WERI-Rb-1 (cell line): ENCODE measurements at regions not wholly inside any gene's neighbourhood (a gene's known extent, or its start where the extent isn't known, plus 50 kb on each side); places are given as distances from the start of the nearest gene placed in this dataset.

Source experiments
- DNase-seq: peaks from one replicate; pipeline ENCODE4 v3.0.0-alpha.2; 2020
- H3K27ac ChIP-seq: fragments of 250-450 bp; sonication (Bioruptor Pico); 2 replicates; pipeline ENCODE4 v1.5.1; 2020; ENCODE audit warnings: mild to moderate bottlenecking, moderate library complexity
- H3K27me3 ChIP-seq: fragments of 250-450 bp; sonication (Bioruptor Pico); 2 replicates; pipeline ENCODE4 v1.5.1; 2021; ENCODE audit warnings: mild to moderate bottlenecking, low read depth, moderate library complexity; ENCODE audit not compliant: insufficient read depth, severe bottlenecking
- H3K36me3 ChIP-seq: fragments of 250-450 bp; sonication (Bioruptor Pico); 2 replicates; pipeline ENCODE4 v1.5.1; 2020; ENCODE audit warnings: mild to moderate bottlenecking, moderate library complexity
- H3K4me3 ChIP-seq: 2 replicates; pipeline ENCODE4 v1.5.1; 2011; ENCODE audit warnings: low read depth, mild to moderate bottlenecking, control low read depth, low read length
- H3K9me3 ChIP-seq: fragments of 250-450 bp; sonication (Bioruptor Pico); 2 replicates; pipeline ENCODE4 v1.5.1; 2021; ENCODE audit warnings: mild to moderate bottlenecking, moderate library complexity; ENCODE audit not compliant: severe bottlenecking
- TF ChIP-seq, protein P1 (sequence below): IDR thresholded peaks from 2 replicates; pipeline ENCODE4 v1.5.1; 2011; ENCODE audit warnings: low read depth, mild to moderate bottlenecking, control low read depth, inconsistent platforms, low read length

DNA sequence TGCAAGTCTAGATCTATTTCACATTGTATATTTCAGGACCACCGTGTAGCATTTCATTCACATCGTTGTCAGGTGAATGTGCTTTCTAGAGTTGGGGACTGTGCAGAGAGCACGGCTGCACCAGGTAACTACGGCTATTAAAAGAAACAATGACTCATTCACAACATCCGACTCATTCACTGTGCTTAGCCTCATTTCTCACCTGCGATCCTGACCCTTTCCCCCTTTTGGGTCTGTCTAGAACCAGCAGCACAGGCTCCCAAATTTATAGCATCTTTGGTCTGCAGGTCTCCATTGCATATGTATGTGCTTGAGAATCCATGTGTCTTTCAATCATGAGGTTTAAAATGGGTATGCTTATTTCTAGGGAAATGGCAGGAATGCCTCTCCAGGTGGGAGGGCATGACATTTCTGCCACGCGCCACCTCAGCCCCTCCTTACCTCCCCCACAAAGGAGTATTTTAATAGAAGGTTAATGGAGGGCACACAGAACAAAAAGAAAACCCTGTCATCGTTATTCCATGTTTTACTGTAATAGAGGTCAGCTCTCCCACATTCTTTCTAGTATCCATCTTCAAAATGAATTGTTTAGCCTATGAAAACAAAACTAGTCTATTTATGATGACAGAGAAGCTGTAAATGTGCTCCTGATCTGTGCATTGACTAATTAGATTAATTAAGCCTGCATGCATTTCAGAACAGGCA, 246.7 kb upstream of the EPHA4 start:
- TF ChIP-seq, protein P1, sequence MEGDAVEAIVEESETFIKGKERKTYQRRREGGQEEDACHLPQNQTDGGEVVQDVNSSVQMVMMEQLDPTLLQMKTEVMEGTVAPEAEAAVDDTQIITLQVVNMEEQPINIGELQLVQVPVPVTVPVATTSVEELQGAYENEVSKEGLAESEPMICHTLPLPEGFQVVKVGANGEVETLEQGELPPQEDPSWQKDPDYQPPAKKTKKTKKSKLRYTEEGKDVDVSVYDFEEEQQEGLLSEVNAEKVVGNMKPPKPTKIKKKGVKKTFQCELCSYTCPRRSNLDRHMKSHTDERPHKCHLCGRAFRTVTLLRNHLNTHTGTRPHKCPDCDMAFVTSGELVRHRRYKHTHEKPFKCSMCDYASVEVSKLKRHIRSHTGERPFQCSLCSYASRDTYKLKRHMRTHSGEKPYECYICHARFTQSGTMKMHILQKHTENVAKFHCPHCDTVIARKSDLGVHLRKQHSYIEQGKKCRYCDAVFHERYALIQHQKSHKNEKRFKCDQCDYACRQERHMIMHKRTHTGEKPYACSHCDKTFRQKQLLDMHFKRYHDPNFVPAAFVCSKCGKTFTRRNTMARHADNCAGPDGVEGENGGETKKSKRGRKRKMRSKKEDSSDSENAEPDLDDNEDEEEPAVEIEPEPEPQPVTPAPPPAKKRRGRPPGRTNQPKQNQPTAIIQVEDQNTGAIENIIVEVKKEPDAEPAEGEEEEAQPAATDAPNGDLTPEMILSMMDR, result no peak
- Histone ChIP-seq H3K27ac (no peak overlapping the region), H3K9me3 (no peaks in the 10 kb centered on the region), H3K4me3 (no peak overlapping the region), H3K27me3 (no peaks in the 10 kb centered on the region), H3K36me3 (no peaks in the 10 kb centered on the region)
- no peak for DNase-seq

DNA sequence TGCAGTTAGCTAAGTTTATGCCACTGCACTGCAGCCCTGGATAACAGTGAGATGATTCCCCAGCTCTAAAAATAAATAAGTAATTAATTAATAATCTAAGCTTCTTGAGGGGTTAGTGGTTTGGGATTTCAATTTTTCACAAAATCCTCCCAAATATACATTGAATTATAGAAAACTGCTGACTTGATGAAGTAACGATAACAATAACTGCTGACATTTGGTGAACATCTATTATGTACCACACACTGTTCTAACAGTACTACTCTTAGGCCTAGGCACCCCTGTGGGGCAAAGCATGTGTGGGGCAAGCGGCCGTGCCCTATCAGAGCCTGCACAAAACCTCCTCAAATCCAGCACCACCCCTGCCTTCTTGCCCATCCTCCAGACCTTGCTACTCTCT, 245.8 kb upstream of the EPHA4 start:
- DNase-seq, result no peak
- TF ChIP-seq, protein P1, result no peak
- Histone ChIP-seq H3K36me3 (no peaks in the 10 kb centered on the region), H3K27ac (no peak overlapping the region), H3K27me3 (no peaks in the 10 kb centered on the region), H3K4me3 (no peak overlapping the region), H3K9me3 (no peaks in the 10 kb centered on the region)

DNA sequence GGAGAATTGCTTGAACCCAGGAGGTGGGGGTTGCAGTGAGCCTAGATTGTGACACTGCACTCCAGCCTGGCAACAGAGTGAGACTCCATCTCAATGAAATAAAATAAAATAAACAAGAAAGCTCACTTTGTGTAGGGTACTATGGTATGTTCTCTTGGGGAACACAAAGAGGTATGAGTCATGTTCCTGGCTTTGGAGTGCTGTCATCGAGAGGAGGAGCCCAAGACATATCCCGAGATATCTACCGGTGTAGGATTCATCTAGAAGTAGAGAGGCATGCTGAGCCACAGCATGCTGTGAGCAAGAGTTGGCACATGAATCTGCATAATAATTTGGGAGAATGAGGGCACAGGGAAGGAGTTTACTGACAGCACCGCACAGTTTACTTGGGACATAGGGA, 244.9 kb upstream of the EPHA4 start:
- Histone ChIP-seq H3K27ac (no peak overlapping the region), H3K4me3 (no peak overlapping the region), H3K27me3 (no peaks in the 10 kb centered on the region), H3K9me3 (no peaks in the 10 kb centered on the region), H3K36me3 (no peaks in the 10 kb centered on the region)
- TF ChIP-seq, protein P1, result no peak
- DNase-seq, result no peak

DNA sequence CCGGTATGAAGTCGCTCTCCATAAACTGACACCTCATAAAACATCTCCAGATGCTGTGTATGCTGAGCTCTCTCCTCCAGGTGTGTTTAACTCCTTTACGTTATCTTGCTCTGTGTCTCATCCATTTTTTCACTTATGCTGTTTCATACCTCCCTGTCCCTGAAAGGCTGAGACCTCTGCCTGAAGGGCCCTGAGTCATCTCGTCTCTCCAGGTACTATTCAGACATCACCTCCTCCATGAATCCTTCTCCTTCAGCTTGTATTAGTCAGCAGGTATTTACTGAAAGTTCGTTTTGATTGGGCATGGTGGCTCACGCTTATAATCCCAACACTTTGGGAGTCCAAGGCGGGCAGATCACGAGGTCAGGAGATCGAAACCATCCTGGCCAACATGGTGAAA, 244.5 kb upstream of the EPHA4 start:
- no peak for DNase-seq
- H3K9me3 ChIP-seq, result no peaks in the 10 kb centered on the region
- no peaks in the 10 kb centered on the region for H3K27me3 ChIP-seq
- TF ChIP-seq, protein P1, result no peak
- H3K27ac ChIP-seq, result no peak overlapping the region
- no peaks in the 10 kb centered on the region for H3K36me3 ChIP-seq
- no peak overlapping the region for H3K4me3 ChIP-seq

DNA sequence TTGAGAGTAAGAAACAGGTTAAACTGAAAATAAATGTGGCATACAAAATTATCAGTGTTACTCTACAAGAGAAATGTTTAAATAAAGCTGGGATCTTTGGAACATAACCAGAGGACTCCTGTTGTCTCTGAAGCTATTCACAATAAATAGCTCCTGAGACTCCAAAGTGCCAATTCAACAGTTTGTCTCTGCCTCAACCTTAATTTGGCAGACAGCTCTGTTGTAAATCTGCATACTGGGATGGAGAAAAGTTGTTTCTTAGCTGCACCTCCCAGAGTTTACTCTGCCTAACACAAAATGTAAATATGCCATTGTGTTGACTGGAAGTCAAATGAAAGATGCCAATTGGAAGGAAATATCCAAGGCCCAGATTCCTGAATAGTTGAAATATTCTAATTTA, 238.5 kb upstream of the EPHA4 start:
- H3K27ac ChIP-seq, result no peak overlapping the region
- no peak for DNase-seq
- no peaks in the 10 kb centered on the region for H3K36me3 ChIP-seq
- H3K4me3 ChIP-seq, result no peak overlapping the region
- TF ChIP-seq, protein P1, result no peak
- no peaks in the 10 kb centered on the region for H3K27me3 ChIP-seq
- H3K9me3 ChIP-seq, result no peaks in the 10 kb centered on the region

DNA sequence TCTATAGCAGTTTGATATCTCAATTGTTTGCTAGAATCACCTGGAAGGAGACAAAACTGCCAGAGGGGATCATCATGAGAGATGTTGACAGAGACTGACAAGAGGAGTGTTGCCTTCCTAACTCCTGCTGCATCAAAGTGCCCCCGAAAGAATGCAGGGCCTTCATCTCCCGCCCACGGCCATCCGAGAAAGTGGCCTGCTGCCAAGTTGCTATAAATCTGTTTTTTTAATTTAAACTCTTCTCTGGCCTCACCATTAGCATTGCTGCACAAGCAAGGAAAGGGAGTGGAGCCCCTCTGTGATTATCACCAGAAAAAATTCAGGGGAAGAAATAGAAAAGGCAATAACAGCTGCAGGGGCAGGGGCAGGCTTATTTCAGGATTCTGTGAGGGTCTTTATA, 238.1 kb upstream of the EPHA4 start:
- Histone ChIP-seq H3K9me3 (no peaks in the 10 kb centered on the region), H3K27ac (no peak overlapping the region), H3K27me3 (no peaks in the 10 kb centered on the region), H3K4me3 (no peak overlapping the region), H3K36me3 (no peaks in the 10 kb centered on the region)
- DNase-seq, result no peak
- TF ChIP-seq, protein P1, result no peak
